Activated CD4-positive, alpha-beta T cell treated with anti-CD3 and anti-CD28 coated beads, Interleukin-2, amount 50 U/mL, for 16 hours (primary cell): ENCODE measurements at regions not wholly inside any gene's neighbourhood (a gene's known extent, or its start where the extent isn't known, plus 50 kb on each side); places are given as distances from the start of the nearest gene placed in this dataset.

Experiments
- DNase-seq: peaks from one replicate; pipeline ENCODE4 v3.0.0-alpha.2; 2020

- no peak for DNase-seq
Observed at GRCh38 chr14:85222341-85222740, 307.6 kb upstream of the FLRT2 start.

- DNase-seq, result no peak
Observed at GRCh38 chr14:85223667-85224066, 306.3 kb upstream of the FLRT2 start.

- no peak for DNase-seq
Observed at GRCh38 chr14:85224241-85224640, 305.7 kb upstream of the FLRT2 start.

GRCh38 chr14:85233756-85234155 is 296.2 kb upstream of the FLRT2 start:
- no peak for DNase-seq

- no peak for DNase-seq
Observed at GRCh38 chr14:85234156-85235025, 295.6 kb upstream of the FLRT2 start.

GRCh38 chr14:85235868-85236267 is 294.1 kb upstream of the FLRT2 start:
- DNase-seq, result no peak

- no peak for DNase-seq
Observed at GRCh38 chr14:85236296-85236695, 293.6 kb upstream of the FLRT2 start.

GRCh38 chr14:85239791-85240190 is 290.2 kb upstream of the FLRT2 start:
- no peak for DNase-seq

GRCh38 chr14:85241022-85241855 is 288.7 kb upstream of the FLRT2 start:
- DNase-seq, result no peak

GRCh38 chr14:85242666-85243065 is 287.3 kb upstream of the FLRT2 start:
- DNase-seq, result no peak

GRCh38 chr14:85243321-85243720 is 286.6 kb upstream of the FLRT2 start:
- no peak for DNase-seq

- no peak for DNase-seq
Observed at GRCh38 chr14:85247071-85247470, 282.9 kb upstream of the FLRT2 start.

GRCh38 chr14:85248881-85249635 is 280.9 kb upstream of the FLRT2 start:
- DNase-seq, result no peak

- no peak for DNase-seq
Observed at GRCh38 chr14:85250414-85251189, 279.3 kb upstream of the FLRT2 start.

- no peak for DNase-seq
Observed at GRCh38 chr14:85252011-85252410, 277.9 kb upstream of the FLRT2 start.

GRCh38 chr14:85254711-85255110 is 275.2 kb upstream of the FLRT2 start:
- DNase-seq, result no peak

- no peak for DNase-seq
Observed at GRCh38 chr14:85257287-85257686, 272.7 kb upstream of the FLRT2 start.

- DNase-seq, result no peak
Observed at GRCh38 chr14:85263916-85264675, 265.8 kb upstream of the FLRT2 start.

GRCh38 chr14:85273099-85273677 is 256.8 kb upstream of the FLRT2 start:
- no peak for DNase-seq

- DNase-seq, result no peak
Observed at GRCh38 chr14:85273952-85274351, 256.0 kb upstream of the FLRT2 start.
